SIG-M5 (cell line): ENCODE measurements at regions not wholly inside any gene's neighbourhood (a gene's known extent, or its start where the extent isn't known, plus 50 kb on each side); places are given as distances from the start of the nearest gene placed in this dataset.
"Not testable (repeated sequence)": the region's sequence is repeated elsewhere in the genome, so short reads cannot be mapped to it uniquely, and the experiment has no call there.

Experiments used
- DNase-seq: peaks from one replicate; lab custom pipeline; 2025; lab: John Stamatoyannopoulos, UW

DNA sequence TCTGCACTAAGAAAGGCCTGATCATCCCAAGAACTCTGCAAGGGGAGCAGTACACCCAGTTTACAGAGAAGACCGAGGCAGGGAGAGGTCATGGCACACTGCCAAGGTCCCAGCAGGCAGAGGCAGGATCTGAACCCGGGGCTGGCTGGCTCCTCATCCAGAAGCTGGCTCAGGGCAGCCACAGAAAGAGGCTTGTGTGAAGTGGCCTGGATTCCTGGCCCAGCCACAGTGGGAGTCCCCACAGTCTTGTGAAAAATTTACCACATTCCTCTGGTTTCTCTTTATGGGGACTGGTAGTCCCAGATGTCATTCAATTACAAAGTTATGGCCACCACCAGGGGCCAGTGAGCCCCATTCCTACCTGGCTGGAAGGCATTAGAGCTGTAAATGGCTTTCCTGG, 440.5 kb downstream of the MIAT start:
- no peak for DNase-seq

GRCh38 chr22:27099946-27100722, 442.7 kb downstream of the MIAT start:
- no peak for DNase-seq

- no peak for DNase-seq
Measured at GRCh38 chr22:27100789-27101188, 443.4 kb downstream of the MIAT start.

DNA sequence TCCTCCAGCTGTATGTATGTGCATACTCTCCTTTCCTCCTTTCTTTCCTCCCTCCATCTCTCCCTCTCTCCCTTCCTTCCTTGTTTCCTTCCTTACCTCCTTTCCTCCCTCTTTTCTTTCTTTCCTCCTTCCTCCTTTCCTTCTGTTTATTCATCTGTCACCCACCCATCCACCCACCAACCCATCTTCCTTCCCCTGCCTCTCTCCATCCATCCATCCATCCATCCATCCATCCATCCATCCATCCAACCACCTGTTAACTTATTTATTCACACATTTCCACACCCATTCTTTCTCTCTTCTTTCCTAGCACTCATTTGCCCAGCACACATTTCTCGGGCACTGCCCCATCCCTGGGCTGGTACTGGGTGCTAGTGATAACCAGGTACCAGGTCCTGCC, 443.9 kb downstream of the MIAT start:
- no peak for DNase-seq

GRCh38 chr22:27104449-27104848, 447.1 kb downstream of the MIAT start:
- DNase-seq = no peak

- DNase-seq = no peak
Measured at GRCh38 chr22:27105142-27106025, 448.0 kb downstream of the MIAT start.

- DNase-seq = no peak
Measured at GRCh38 chr22:27106985-27107384, 449.6 kb downstream of the MIAT start.

- no peak for DNase-seq
Measured at GRCh38 chr22:27107386-27107785, 450.0 kb downstream of the MIAT start.

DNA sequence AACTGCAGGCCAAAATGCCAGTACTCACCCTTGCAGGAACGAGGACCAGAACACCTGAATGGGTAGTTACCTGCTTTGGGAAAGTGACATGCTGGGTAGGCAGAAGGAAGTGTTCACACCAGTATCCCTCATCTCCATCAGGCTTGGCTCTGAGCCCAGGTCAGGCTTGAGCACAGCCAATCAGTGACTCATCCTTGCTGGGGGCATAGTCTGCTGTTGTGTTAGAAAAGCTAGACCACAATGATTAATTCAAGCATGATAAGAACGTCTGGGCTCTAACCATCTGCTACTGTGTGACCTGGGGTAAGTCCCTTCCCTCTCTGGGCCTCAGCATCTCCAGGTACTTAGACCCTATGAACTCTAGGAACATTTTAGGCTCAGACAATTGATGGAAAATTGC, 450.4 kb downstream of the MIAT start:
- DNase-seq = no peak

DNA sequence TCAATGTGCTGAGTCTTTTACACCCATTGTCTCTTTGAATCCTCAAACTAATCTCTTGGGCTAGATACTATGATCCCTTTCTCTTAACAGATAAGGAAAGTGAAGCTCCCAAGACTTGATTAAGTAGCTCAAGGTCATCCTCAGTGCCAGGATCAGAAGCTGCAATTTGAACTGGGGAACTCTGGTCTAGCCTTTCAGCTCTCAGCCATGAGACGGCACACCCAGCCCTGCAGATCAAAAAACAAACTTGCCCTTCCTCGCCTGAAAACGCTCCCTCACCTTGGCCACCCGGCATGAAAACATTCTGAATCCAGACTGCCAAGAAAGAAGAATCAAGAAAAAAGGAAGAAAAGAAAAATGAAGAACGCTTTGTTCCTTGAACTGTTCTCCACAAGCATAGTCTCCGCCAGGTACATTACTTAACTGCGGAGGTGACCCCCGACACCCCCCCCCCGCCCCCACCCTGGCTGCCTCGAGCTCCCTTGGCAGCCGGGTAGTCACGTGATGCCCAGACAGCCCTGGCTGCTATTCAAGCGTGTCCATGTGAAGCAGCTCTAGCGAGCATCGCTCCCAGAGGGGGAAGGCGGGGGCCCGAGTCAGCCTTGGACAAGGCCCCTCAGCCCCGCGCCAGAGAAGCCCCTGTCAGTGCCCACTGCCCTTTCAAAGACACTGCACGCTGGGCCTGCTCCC, 451.2 kb downstream of the MIAT start:
- no peak for DNase-seq

GRCh38 chr22:27109406-27109805, 452.0 kb downstream of the MIAT start:
- not testable (repeated sequence) for DNase-seq

- no peak for DNase-seq
Measured at GRCh38 chr22:27110665-27111451, 453.5 kb downstream of the MIAT start.

DNA sequence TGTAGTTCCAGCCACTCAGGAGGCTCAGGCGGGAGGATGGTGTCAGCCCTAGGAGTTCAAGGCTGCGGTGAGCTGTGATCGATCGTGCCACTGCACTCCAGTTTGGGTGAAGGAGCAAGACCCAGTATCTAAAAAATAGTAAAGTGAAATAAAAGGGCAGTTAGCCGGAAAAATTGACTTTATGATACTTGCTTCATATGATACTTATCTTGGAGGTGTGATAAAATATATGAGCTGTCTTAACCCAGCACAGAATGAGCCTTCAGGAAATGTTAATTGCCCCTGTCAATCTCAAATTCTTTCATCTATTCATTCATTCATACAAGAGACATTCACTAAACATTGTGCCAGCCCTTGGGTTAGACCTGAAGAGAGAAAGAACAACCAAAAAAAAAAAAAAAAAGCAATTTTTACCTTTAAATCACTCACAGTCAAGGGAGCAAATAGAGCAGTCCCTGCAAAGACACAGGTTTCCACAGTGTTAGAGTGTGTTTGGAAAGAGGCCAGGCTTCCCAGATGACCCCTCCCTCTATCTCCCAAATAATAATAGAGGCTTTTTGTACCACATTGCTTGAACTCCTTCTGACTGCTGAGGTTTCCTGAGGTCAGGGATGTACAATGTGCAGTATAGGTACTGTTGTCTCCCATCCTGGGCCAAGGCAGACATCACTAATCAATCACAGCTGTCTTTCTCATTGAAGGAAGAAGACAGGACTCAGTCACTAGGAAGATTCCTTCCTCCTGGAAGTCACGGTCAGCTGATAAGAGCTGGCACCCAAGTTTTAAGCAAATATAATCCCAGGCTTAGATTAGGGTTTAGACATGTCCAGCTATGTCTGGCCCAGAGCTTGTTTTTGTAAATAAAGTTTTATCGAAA, 454.6 kb downstream of the MIAT start:
- no peak for DNase-seq

DNA sequence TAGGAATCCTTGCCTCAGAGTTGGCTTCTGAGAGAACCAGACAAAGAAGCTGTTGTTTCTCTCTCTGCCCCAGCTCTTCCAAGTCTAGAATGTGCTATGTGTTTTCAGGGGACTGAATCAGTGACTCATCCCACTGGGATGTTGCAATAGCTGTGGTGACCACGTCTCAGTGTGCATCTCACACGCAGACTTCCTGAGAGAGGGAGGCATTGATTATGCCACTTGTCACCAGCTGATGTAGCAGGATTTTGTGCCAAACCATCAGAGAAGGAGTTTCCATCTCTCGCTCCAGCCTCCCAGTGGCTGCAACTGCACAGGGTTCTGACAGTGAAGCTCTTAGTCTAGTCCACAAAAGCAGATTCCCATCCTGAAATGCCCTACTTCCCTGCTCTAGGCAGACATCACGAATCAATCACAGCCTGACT, 455.8 kb downstream of the MIAT start:
- peak; percentile 27 for DNase-seq

- no peak for DNase-seq
Measured at GRCh38 chr22:27113641-27114040, 456.3 kb downstream of the MIAT start.

DNA sequence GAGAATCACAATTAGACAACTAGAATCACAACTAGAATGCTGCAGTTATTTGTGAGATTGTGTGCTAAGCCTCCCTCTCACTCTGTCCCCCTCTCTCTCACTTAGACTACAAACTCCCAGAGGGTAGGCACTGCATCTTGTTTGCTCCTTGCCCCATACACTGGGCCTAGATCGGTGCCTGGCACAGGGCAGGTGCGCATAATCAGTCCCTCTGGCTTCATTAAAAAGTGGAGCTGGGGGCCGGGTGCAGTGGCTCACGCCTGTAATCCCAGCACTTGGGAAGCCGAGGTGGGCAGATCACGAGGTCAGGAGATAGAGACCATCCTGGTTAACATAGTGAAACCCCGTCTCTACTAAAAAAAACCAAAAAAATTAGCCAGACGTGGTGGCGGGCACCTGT, 456.8 kb downstream of the MIAT start:
- DNase-seq = no peak

- no peak for DNase-seq
Measured at GRCh38 chr22:27115410-27115809, 458.0 kb downstream of the MIAT start.

DNA sequence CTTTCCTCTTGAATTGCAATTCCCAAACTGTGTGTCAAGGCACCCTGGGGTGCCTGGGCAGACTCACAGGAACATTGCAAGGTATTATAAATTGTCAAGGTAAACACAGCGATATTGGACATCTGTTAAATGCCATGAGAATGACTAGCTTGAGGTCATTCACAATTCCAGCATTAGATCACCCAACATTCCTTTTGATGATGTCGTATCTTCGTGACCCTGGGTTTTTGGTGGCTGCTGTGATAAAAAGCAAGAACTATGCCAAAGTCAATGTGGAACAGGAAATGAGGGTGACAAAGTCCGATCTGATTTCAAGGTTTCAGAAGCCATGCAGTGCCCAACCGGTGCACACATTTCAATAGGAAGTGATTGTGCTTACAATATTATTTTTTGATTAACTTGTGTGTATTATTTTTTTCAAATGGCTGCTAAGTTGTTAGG, 458.4 kb downstream of the MIAT start:
- DNase-seq = no peak

DNA sequence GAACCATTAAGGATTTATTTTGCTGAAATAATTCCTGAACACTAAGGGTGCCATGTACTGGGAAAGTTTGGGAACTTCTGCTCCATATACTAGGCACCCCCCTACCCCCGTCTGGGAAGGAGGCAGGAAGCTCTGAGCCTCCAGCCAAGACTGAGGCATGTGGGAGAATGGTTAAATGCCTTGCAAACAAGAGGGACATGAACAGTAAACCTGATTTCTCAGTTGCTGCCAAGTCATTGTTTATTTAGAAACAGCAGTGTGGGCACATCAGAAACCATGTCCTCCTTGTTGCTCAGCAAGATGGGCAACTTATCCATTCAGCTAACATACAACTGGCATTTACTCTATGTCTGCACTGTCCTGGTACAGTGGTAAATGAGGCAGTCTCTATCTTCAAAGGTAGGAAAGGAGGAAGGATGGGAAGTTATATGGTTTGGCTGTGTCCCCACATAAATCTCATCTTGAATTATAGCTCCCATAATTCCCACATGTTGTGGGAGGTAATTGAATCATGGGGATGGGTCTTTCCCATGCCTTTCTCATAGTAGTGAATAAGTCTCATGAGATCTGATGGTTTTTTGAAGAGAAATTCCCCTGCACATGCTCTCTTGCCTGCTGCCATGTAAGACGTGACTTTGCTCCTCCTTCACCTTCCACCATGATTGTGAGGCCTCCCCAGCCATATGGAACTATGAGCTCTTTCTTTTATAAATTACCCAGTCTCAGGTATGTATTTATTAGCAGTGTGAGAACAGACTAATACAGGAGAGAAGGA, 459.1 kb downstream of the MIAT start:
- no peak for DNase-seq

DNA sequence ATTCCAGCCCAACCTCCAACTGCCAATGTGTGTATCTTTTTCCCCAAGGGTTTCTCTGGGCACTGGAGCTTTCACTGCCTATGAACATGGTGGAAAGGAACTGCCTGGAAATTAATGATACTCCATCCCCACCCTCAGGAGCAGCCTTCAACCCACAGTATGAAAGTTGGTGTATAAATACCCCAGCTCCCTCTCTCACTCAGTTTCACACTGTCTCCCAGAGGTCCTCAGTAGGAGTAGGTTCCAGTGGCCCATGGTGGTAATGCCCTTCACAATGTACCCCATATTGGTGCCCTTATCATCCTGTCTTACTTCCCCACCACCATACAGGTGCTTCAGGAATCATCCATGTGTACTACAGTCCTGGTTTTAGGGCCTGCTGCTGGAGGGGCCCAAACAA, 462.6 kb downstream of the MIAT start:
- no peak for DNase-seq
